Endothelial cell of umbilical vein (primary cell): ENCODE measurements at regions not wholly inside any gene's neighbourhood (a gene's known extent, or its start where the extent isn't known, plus 50 kb on each side); places are given as distances from the start of the nearest gene placed in this dataset.

Source experiments
- BruUV-seq: library from RNA; stranded (reverse); fragments of 400-500 nt; replicated peaks from 2 replicates; lab custom pipeline; 2021; lab: Mats Ljungman, UMichigan
- CTCF ChIA-PET: fragments of 300-600, 350-600 bp; sonication (Branson Sonifier 250); formaldehyde crosslinking; loops from one replicate; lab custom pipeline; 2021; ENCODE audit warnings: antibody characterized with exemption, inconsistent platforms; lab: Charles Lee
- POLR2A ChIA-PET: fragments of 300-600, 350-600 bp; sonication (Branson Sonifier 250); formaldehyde crosslinking; loops from one replicate; lab custom pipeline; 2021; ENCODE audit warnings: antibody characterized with exemption, inconsistent platforms; lab: Charles Lee
- DNase-seq: peaks from one replicate; pipeline ENCODE4 v3.0.0-alpha.2; 2011; ENCODE audit warnings: low read depth, low spot score
- FAIRE-seq: peaks from 2 replicates; lab custom pipeline; 2011; peaks lifted over from hg19 to GRCh38; lab: Jason Lieb, UNC
- H2AFZ ChIP-seq: 2 replicates; pipeline ENCODE4 v1.6.0; 2012; ENCODE audit warnings: low read depth, low read length, control low read depth, inconsistent platforms
- H3K27ac ChIP-seq: 2 replicates; pipeline ENCODE4 v1.5.1; 2011; ENCODE audit warnings: low read depth, mild to moderate bottlenecking, control low read depth, low read length, moderate library complexity; ENCODE audit not compliant: insufficient read depth
- H3K27me3 ChIP-seq, 2 experiments: 2 replicates each; pipeline versions ENCODE4 v1.6.0 to v1.6.1; 2011; ENCODE audit warnings: low read length in 2 of 2, mixed read lengths in 1 of 2; ENCODE audit not compliant: control insufficient read depth in 2 of 2, insufficient read depth in 2 of 2
- H3K36me3 ChIP-seq, 2 experiments: 2 replicates in 1 of 2; 3 replicates in 1 of 2; pipeline ENCODE4 v1.5.1; 2011; ENCODE audit warnings: low read length in 2 of 2, mild to moderate bottlenecking in 1 of 2, moderate library complexity in 1 of 2; ENCODE audit not compliant: control insufficient read depth in 2 of 2, insufficient read depth in 2 of 2; ENCODE audit errors: extremely low read depth in 1 of 2
- H3K4me1 ChIP-seq: 3 replicates; pipeline ENCODE4 v1.5.1; 2011; ENCODE audit warnings: mild to moderate bottlenecking, low read length; ENCODE audit not compliant: control insufficient read depth, insufficient read depth; ENCODE audit errors: extremely low read depth
- H3K4me2 ChIP-seq: 2 replicates; pipeline ENCODE4 v1.6.1; 2011; ENCODE audit warnings: low read length, control low read depth, mixed read lengths; ENCODE audit not compliant: insufficient read depth
- H3K4me3 ChIP-seq, 3 experiments: fragments of 200-600 bp in 1 of 3; sonication (generic), shearing (Covaris generic) in 1 of 3; replicated peaks in 1 of 3; 2 replicates each; pipeline ENCODE4 v1.5.1; 2011 to 2016; ENCODE audit warnings: control low read depth in 3 of 3, low read length in 3 of 3, mild to moderate bottlenecking in 2 of 3, inconsistent platforms in 1 of 3, low read depth in 1 of 3, moderate library complexity in 1 of 3; ENCODE audit not compliant: insufficient read depth in 1 of 3
- H3K79me2 ChIP-seq: 2 replicates; pipeline ENCODE4 v1.6.0; 2012; ENCODE audit warnings: low read length, inconsistent platforms; ENCODE audit not compliant: control insufficient read depth, insufficient read depth
- H3K9ac ChIP-seq: replicated peaks from 2 replicates; pipeline ENCODE3; 2011; ENCODE audit warnings: low read length, control low read depth; ENCODE audit not compliant: insufficient read depth; ENCODE audit errors: extremely low read depth
- H3K9me1 ChIP-seq: replicated peaks from 3 replicates; pipeline ENCODE4 v1.6.0; 2011; ENCODE audit warnings: mild to moderate bottlenecking, low read length; ENCODE audit not compliant: control insufficient read depth, insufficient read depth; ENCODE audit errors: extremely low read depth
- H3K9me3 ChIP-seq: replicated peaks from 2 replicates; pipeline ENCODE4 v1.5.1; 2012; ENCODE audit warnings: low read length, inconsistent platforms; ENCODE audit not compliant: control insufficient read depth, insufficient read depth
- H4K20me1 ChIP-seq: replicated peaks from 2 replicates; pipeline ENCODE3; 2011; ENCODE audit warnings: mild to moderate bottlenecking, low read length; ENCODE audit not compliant: control insufficient read depth, insufficient read depth; ENCODE audit errors: extremely low read depth
- EZH2 ChIP-seq: IDR thresholded peaks from 2 replicates; pipeline ENCODE4 v1.6.1; 2012; ENCODE audit warnings: borderline replicate concordance, low read depth, mild to moderate bottlenecking, moderate library complexity, low read length, inconsistent platforms; ENCODE audit not compliant: severe bottlenecking
- FOS ChIP-seq: IDR thresholded peaks from 2 replicates; pipeline ENCODE4 v1.6.1; 2011; ENCODE audit warnings: mild to moderate bottlenecking, low read length, moderate library complexity, borderline replicate concordance; ENCODE audit not compliant: insufficient read depth
- GATA2 ChIP-seq: IDR thresholded peaks from 2 replicates; pipeline ENCODE4 v1.7.0; 2011; ENCODE audit warnings: low read depth, mild to moderate bottlenecking, moderate library complexity, mixed read lengths, low read length; ENCODE audit not compliant: insufficient read length, insufficient read depth
- JUN ChIP-seq: IDR thresholded peaks from 2 replicates; pipeline ENCODE4 v1.6.1; 2011; ENCODE audit warnings: borderline replicate concordance, low read depth; ENCODE audit not compliant: insufficient read length, insufficient read depth
- MYC ChIP-seq: IDR thresholded peaks from one replicate; pipeline ENCODE4 v1.6.1; 2011; ENCODE audit warnings: mild to moderate bottlenecking, low read depth, low read length
- POLR2A ChIP-seq: IDR thresholded peaks from 2 replicates; pipeline ENCODE4 v1.6.1; 2012; ENCODE audit warnings: low read depth, mild to moderate bottlenecking, control low read depth, low read length
- POLR2AphosphoS5 ChIP-seq: IDR thresholded peaks from 2 replicates; pipeline ENCODE4 v1.6.1; 2012; ENCODE audit warnings: low read depth, mild to moderate bottlenecking, control low read depth, low read length, moderate library complexity; ENCODE audit not compliant: insufficient read depth
- dilution Hi-C: fragments of 300-500 bp; cut with MboI; formaldehyde crosslinking; loops from one replicate; pipeline ENCODE4 v1.15.0; 2019; ENCODE audit warnings: low sequenced_read_pairs; ENCODE audit not compliant: extremely low pct_ligation_motif_present
- intact Hi-C: fragments of 100-400 bp; cut with micrococcal nuclease; formaldehyde crosslinking; loops from one replicate; pipeline ENCODE4 v1.10.0; 2022
- TF ChIP-seq, protein P1 (sequence below): IDR thresholded peaks from 2 replicates; pipeline ENCODE4 v1.6.1; 2011; ENCODE audit not compliant: insufficient read depth, insufficient read length
- TF ChIP-seq, protein P2 (sequence below), 2 donors: IDR thresholded peaks; 1 replicate in 1 of 2; 2 replicates in 1 of 2; pipeline ENCODE4 v1.5.1; 2011; ENCODE audit warnings: low read length in 2 of 2, mild to moderate bottlenecking in 2 of 2, moderate library complexity in 2 of 2, control low read depth in 1 of 2, inconsistent platforms in 1 of 2, low read depth in 1 of 2; ENCODE audit not compliant: insufficient read depth in 1 of 2; ENCODE audit errors: extremely low read depth in 1 of 2

DNA sequence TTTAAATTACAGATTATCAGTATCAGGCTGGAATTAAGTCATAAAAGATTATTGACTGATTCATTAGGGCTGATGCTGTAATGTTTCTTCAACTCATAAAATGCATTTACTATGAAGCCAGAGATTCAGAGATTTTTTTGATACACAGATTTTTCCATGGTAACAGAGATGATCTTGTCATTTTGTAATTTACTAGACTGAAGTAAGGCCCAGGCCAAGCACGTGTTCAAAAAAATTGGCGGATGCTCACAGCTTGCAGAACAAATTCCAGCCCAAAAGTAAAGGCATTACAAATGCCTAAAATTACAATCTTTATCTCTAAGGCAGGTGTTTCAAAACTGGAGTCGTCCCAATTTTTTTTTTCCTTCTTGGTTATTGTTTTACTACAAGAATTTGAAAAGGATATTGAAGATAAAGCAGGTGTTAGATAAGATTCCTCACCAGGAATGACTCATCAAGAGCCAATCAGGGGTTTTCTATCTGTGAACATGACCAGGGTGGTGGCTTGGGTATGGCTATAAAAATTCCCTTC, 78.4 kb upstream of the MEOX2 start:
- H3K9me1 ChIP-seq = no peaks in the 10 kb centered on the region
- H3K79me2 ChIP-seq = no peaks in the 10 kb centered on the region
- H3K4me3 ChIP-seq = no peak overlapping the region
- no peak overlapping the region for H3K9ac ChIP-seq
- H3K9me3 ChIP-seq = no peaks in the 10 kb centered on the region
- H3K27me3 ChIP-seq = no peaks in the 10 kb centered on the region
- peak; percentile 40 for FAIRE-seq
- peaks cover 4% of the 10 kb centered on the region for H3K4me1 ChIP-seq
- DNase-seq = peak; percentile 72
- dilution Hi-C loops (no loop called here), intact Hi-C loops (loop anchor here (1.0 to 2.0 kb wide), 3 partner anchors 78 to 297 kb away; partner anchors contain the start of gene MEOX2)
- ChIA-PET POLR2A (no interaction called here), CTCF (no interaction called here)
- no peaks in the 10 kb centered on the region for H3K36me3 ChIP-seq
- no peak overlapping the region for H2AFZ ChIP-seq
- no peak overlapping the region for H3K27ac ChIP-seq
- no peak overlapping the region for H3K4me2 ChIP-seq
- BruUV-seq = no TSS peak
- peak; percentile 50 for TF ChIP-seq JUN
- no peak for TF ChIP-seq FOS
- no peak for TF ChIP-seq MYC
- TF ChIP-seq POLR2A = no peak
- peak; percentile 7 for TF ChIP-seq GATA2
- TF ChIP-seq EZH2 = no peak
- TF ChIP-seq POLR2AphosphoS5 = no peak
- TF ChIP-seq, protein P1, sequence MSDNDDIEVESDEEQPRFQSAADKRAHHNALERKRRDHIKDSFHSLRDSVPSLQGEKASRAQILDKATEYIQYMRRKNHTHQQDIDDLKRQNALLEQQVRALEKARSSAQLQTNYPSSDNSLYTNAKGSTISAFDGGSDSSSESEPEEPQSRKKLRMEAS = peak; percentile 37
- TF ChIP-seq, protein P2, sequence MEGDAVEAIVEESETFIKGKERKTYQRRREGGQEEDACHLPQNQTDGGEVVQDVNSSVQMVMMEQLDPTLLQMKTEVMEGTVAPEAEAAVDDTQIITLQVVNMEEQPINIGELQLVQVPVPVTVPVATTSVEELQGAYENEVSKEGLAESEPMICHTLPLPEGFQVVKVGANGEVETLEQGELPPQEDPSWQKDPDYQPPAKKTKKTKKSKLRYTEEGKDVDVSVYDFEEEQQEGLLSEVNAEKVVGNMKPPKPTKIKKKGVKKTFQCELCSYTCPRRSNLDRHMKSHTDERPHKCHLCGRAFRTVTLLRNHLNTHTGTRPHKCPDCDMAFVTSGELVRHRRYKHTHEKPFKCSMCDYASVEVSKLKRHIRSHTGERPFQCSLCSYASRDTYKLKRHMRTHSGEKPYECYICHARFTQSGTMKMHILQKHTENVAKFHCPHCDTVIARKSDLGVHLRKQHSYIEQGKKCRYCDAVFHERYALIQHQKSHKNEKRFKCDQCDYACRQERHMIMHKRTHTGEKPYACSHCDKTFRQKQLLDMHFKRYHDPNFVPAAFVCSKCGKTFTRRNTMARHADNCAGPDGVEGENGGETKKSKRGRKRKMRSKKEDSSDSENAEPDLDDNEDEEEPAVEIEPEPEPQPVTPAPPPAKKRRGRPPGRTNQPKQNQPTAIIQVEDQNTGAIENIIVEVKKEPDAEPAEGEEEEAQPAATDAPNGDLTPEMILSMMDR (IDR thresholded peaks at IDR 0.05; ENCODE audit: extremely low read depth in 1 of 2, insufficient read depth in 1 of 2, low read depth in 1 of 2, low read length in 2 of 2) = no peak
- no peaks in the 10 kb centered on the region for H4K20me1 ChIP-seq
